Heart right ventricle (tissue), 16 donors: ENCODE measurements at regions not wholly inside any gene's neighbourhood (a gene's known extent, or its start where the extent isn't known, plus 50 kb on each side); places are given as distances from the start of the nearest gene placed in this dataset.

Experiments used
- ATAC-seq, 8 donors: fragments of 200-7000 bp; cut with Tn5 transposase; one replicate each; pipeline ENCODE4 v1.9.1; 2020; ENCODE audit warnings: mild to moderate bottlenecking in 8 of 8, moderate library complexity in 8 of 8, moderate number of reproducible peaks in 1 of 8
- DNase-seq, 2 donors: peaks; one replicate each; pipeline ENCODE4 v3.0.0-alpha.2; 2020
- H3K27ac ChIP-seq, 10 donors: fragments of 200-600 bp; sonication (generic) in 2 of 10; one replicate each; pipeline versions ENCODE4 v1.5.0 to v1.8.0; 2020 to 2022; ENCODE audit warnings: mild to moderate bottlenecking in 3 of 10
- H3K27me3 ChIP-seq, 7 donors: fragments of 200-600 bp; one replicate each; pipeline ENCODE4 v1.8.0; 2021 to 2022; ENCODE audit warnings: mild to moderate bottlenecking in 2 of 7
- H3K36me3 ChIP-seq, 9 donors: fragments of 200-600 bp; sonication (generic) in 1 of 9; one replicate each; pipeline versions ENCODE4 v1.5.0 to v1.8.0; 2020 to 2022; ENCODE audit warnings: mild to moderate bottlenecking in 2 of 9
- H3K4me1 ChIP-seq, 9 donors: fragments of 200-600 bp; sonication (generic) in 1 of 9; one replicate each; pipeline versions ENCODE4 v1.5.0 to v1.8.0; 2020 to 2022; ENCODE audit warnings: mild to moderate bottlenecking in 4 of 9
- H3K4me3 ChIP-seq, 10 donors: fragments of 200-600 bp; sonication (generic) in 2 of 10; one replicate each; pipeline versions ENCODE4 v1.5.0 to v1.8.0; 2020 to 2022; ENCODE audit warnings: mild to moderate bottlenecking in 7 of 10, moderate library complexity in 2 of 10
- H3K9me3 ChIP-seq, 11 donors: fragments of 200-600 bp in 10 of 11; sonication (generic) in 2 of 11; one replicate each; pipeline versions ENCODE4 v1.5.0 to v1.8.0; 2013 to 2022; ENCODE audit warnings: mild to moderate bottlenecking in 2 of 11, control low read depth in 1 of 11, moderate library complexity in 1 of 11
- CTCF ChIP-seq, 9 donors: fragments of 200-600 bp; sonication (generic) in 2 of 9; IDR thresholded peaks; one replicate each; pipeline versions ENCODE4 v1.5.0 to v1.8.0; 2021 to 2022; ENCODE audit warnings: antibody characterized with exemption in 9 of 9, mild to moderate bottlenecking in 5 of 9, moderate library complexity in 1 of 9
- WGBS, 2 donors: extraction: QIAGEN DNeasy Blood & Tissue Kit; methylation state at CpG; one replicate each; pipeline ENCODE4 v1.1.7; 2013; ENCODE audit warnings: inconsistent platforms in 1 of 2; 5-methylcytosine and 5-hydroxymethylcytosine counted together
- intact Hi-C, 10 donors: fragments of 100-400 bp; cut with DNase I; formaldehyde crosslinking; loops; one replicate each; pipeline versions ENCODE4 v1.11.1 to v1.14.2; 2022
- donor health status: Arrhythmogenic right ventricular cardiomyopathy.
- donor health status: ischemic (EF 13 %, LVEDD 7.1; RV severe dilation, severe dysfunction).
- donor health status: healthy with polysubstance abuse.
- donor health status: DM: no; HTN: yes; CAD: no.
- donor health status: DM: no; HTN: no; CAD: no.
- donor health status: ischemic (EF 25% LVEDD 6.9; RV normal size, moderate dysfunction).
- donor health status: ischemic (EF 25% LVEDD 5.7; RV mildly dilated, moderate dysfunction).
- donor health status: healthy.
- donor health status: DM: yes; HTN: yes; CAD: no.
- donor health status: Ischemic cardiomyopathy.
- donor health status: ischemic (EF 35%, LVEDD 5.7; RV mildly dilated, moderate dysfunction).
- donor health status: nonischemic (EF 11% LVEDD 7.7; RV severe dilation, severe dysfunction).
- donor health status: DM: yes; HTN: yes; CAD: no.
- donor health status: PGD.
- donor health status: ischemic (EF 29% LVEDD 5.4; RV normal size, mild dysfunction).
- donor health status: nonischemic (EF 23%, LVEDD 6.1; RV moderate dilation, normal function).

GRCh38 chr13:60312851-60313505 is 84.0 kb upstream of the TDRD3 start:
- intact Hi-C loops, result no loop called here

GRCh38 chr13:60318186-60318585 is 78.8 kb upstream of the TDRD3 start:
- TF ChIP-seq CTCF (IDR thresholded peaks at IDR 0.05), result no peak
- Histone ChIP-seq H3K9me3 (no peaks in the 10 kb centered on the region), H3K4me3 (no peak overlapping the region), H3K4me1 (no peaks in the 10 kb centered on the region), H3K27me3 (peaks cover 0 to 5% (median 0%) of the 10 kb centered on the region in 7 donors), H3K27ac (no peak overlapping the region), H3K36me3 (no peaks in the 10 kb centered on the region)
- WGBS, 2 donors, result 59 to 69% methylated on average over 3 of the region's 3 CpGs
- no peak for ATAC-seq
- intact Hi-C loops, result no loop called here
- DNase-seq, result no peak

More at GRCh38 chr13:60312851-60313505, 84.0 kb upstream of the TDRD3 start:
- peaks cover 0 to 5% (median 0%) of the 10 kb centered on the region in 7 donors for H3K27me3 ChIP-seq
- H3K4me1 ChIP-seq, result no peaks in the 10 kb centered on the region
- no peaks in the 10 kb centered on the region for H3K36me3 ChIP-seq
- no peak overlapping the region for H3K27ac ChIP-seq
- no peaks in the 10 kb centered on the region for H3K9me3 ChIP-seq
- 76 to 80% methylated on average over 5 of the region's 5 CpGs for WGBS, 2 donors
- no peak for TF ChIP-seq CTCF (IDR thresholded peaks at IDR 0.05)
- no peak overlapping the region for H3K4me3 ChIP-seq
- DNase-seq (no peak), ATAC-seq (no peak)

GRCh38 chr13:60324131-60324530 is 72.9 kb upstream of the TDRD3 start:
- intact Hi-C loops, result no loop called here
- Histone ChIP-seq H3K9me3 (no peaks in the 10 kb centered on the region), H3K4me3 (no peak overlapping the region), H3K27ac (no peak overlapping the region), H3K4me1 (peaks cover 0 to 14% (median 5%) of the 10 kb centered on the region in 9 donors), H3K27me3 (no peaks in the 10 kb centered on the region), H3K36me3 (no peaks in the 10 kb centered on the region)
- DNase-seq, result no peak
- no peak for TF ChIP-seq CTCF (IDR thresholded peaks at IDR 0.05)
- no peak for ATAC-seq
- WGBS, 2 donors, result 93 to 94% methylated on average over 2 of the region's 2 CpGs

GRCh38 chr13:60326273-60326672 is 70.7 kb upstream of the TDRD3 start:
- WGBS, 2 donors, result 93 to 98% methylated on average over 3 of the region's 3 CpGs
- Histone ChIP-seq H3K4me1 (peaks cover 0 to 14% (median 5%) of the 10 kb centered on the region in 9 donors), H3K36me3 (no peaks in the 10 kb centered on the region), H3K4me3 (no peak overlapping the region), H3K9me3 (no peaks in the 10 kb centered on the region), H3K27me3 (no peaks in the 10 kb centered on the region), H3K27ac (no peak overlapping the region)
- ATAC-seq (no peak), DNase-seq (no peak)
- intact Hi-C loops, result no loop called here
- TF ChIP-seq CTCF (IDR thresholded peaks at IDR 0.05), result no peak
